Lower leg skin (tissue), 3 donors: ENCODE measurements at regions not wholly inside any gene's neighbourhood (a gene's known extent, or its start where the extent isn't known, plus 50 kb on each side); places are given as distances from the start of the nearest gene placed in this dataset.

ENCODE experiments used
- CTCF ChIP-seq, 3 donors: fragments of 450-650 bp; IDR thresholded peaks; one replicate each; pipeline ENCODE4 v1.5.1; 2016; ENCODE audit warnings: antibody characterized with exemption in 3 of 3, mild to moderate bottlenecking in 3 of 3, moderate library complexity in 2 of 3
- POLR2A ChIP-seq, 2 donors: fragments of 450-650 bp; IDR thresholded peaks; one replicate each; pipeline ENCODE4 v1.6.1; 2016 to 2017; ENCODE audit warnings: antibody characterized with exemption in 2 of 2, mild to moderate bottlenecking in 1 of 2, moderate library complexity in 1 of 2

DNA sequence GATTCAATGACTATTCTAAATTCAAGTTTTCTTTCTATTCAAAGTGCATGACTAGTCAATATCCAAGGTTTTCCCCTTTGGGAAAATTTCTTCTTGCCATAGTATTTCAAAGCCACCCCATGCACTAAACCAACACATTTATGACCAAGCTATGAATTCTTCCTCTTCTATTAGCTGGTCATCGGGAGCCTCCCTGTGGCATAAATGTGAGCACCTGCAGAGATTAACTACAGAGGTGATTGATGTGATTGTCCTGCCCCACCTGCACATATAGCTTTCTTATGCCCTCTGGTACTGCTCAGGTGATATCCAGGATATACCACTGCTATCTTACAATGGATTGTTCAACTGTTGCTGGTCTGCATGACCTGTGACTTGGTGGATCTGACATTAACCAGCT is 694.9 kb downstream of the ZBBX start:
- no peak for TF ChIP-seq CTCF (IDR thresholded peaks at IDR 0.05)
- TF ChIP-seq POLR2A (IDR thresholded peaks at IDR 0.05): no peak
